Fibroblast of lung (primary cell): ENCODE measurements at regions not wholly inside any gene's neighbourhood (a gene's known extent, or its start where the extent isn't known, plus 50 kb on each side); places are given as distances from the start of the nearest gene placed in this dataset.

ENCODE experiments used
- DNase-seq, 2 donors: peaks; one replicate each; pipeline versions ENCODE4 v3.0.0 to v3.0.0-alpha.2; 2010; ENCODE audit warnings: low read depth in 2 of 2
- H2AFZ ChIP-seq: 2 replicates; pipeline ENCODE4 v1.5.1; 2012; ENCODE audit warnings: low read length, control low read depth, inconsistent platforms
- H3K27ac ChIP-seq: 2 replicates; pipeline ENCODE4 v1.5.1; 2011; ENCODE audit warnings: low read length, control low read depth; ENCODE audit not compliant: insufficient read depth
- H3K27me3 ChIP-seq: 2 replicates; pipeline ENCODE4 v1.5.1; 2011; ENCODE audit warnings: mild to moderate bottlenecking, low read length; ENCODE audit not compliant: control insufficient read depth, insufficient read depth
- H3K36me3 ChIP-seq: 2 replicates; pipeline ENCODE4 v1.5.1; 2011; ENCODE audit warnings: low read length; ENCODE audit not compliant: control insufficient read depth, insufficient read depth
- H3K4me1 ChIP-seq: 2 replicates; pipeline ENCODE4 v1.5.1; 2011; ENCODE audit warnings: low read length; ENCODE audit not compliant: control insufficient read depth, insufficient read depth; ENCODE audit errors: extremely low read depth
- H3K4me2 ChIP-seq: 2 replicates; pipeline ENCODE4 v1.5.1; 2011; ENCODE audit warnings: low read length, control low read depth; ENCODE audit not compliant: insufficient read depth; ENCODE audit errors: extremely low read depth
- H3K4me3 ChIP-seq, 4 experiments: fragments of 200-600 bp in 1 of 4; sonication (generic) in 1 of 4; replicated peaks in 1 of 4; 2 replicates each; pipeline ENCODE4 v1.5.1; 2011 to 2016; ENCODE audit warnings: low read length in 4 of 4, low read depth in 3 of 4, mild to moderate bottlenecking in 3 of 4, control low read depth in 2 of 4, inconsistent platforms in 1 of 4, mixed read lengths in 1 of 4; ENCODE audit not compliant: insufficient read depth in 1 of 4; ENCODE audit errors: control extremely low read depth in 1 of 4
- H3K79me2 ChIP-seq: 2 replicates; pipeline ENCODE4 v1.5.1; 2012; ENCODE audit warnings: mild to moderate bottlenecking, low read length, inconsistent platforms; ENCODE audit not compliant: control insufficient read depth, insufficient read depth
- H3K9ac ChIP-seq: 2 replicates; pipeline ENCODE4 v1.5.1; 2011; ENCODE audit warnings: mild to moderate bottlenecking, low read length, control low read depth; ENCODE audit not compliant: insufficient read depth
- H3K9me3 ChIP-seq: 2 replicates; pipeline ENCODE4 v1.5.1; 2012; ENCODE audit warnings: low read depth, low read length; ENCODE audit not compliant: control insufficient read depth, insufficient read depth
- H4K20me1 ChIP-seq: 2 replicates; pipeline ENCODE4 v1.5.1; 2011; ENCODE audit warnings: low read length; ENCODE audit not compliant: control insufficient read depth, insufficient read depth; ENCODE audit errors: extremely low read depth
- CTCF ChIP-seq, 2 donors: IDR thresholded peaks in 1 of 2; conservative IDR thresholded peaks in 1 of 2; 1 replicate in 1 of 2; 2 replicates in 1 of 2; pipeline ENCODE4 v1.5.1; 2011 to 2012; ENCODE audit warnings: low read length in 2 of 2, control low read depth in 1 of 2, inconsistent platforms in 1 of 2, low read depth in 1 of 2, mild to moderate bottlenecking in 1 of 2
- EZH2 ChIP-seq: IDR thresholded peaks from 2 replicates; pipeline ENCODE4 v1.5.1; 2012; ENCODE audit warnings: low read length, control low read depth, mild to moderate bottlenecking; ENCODE audit errors: missing control alignments

GRCh38 chr20:40893610-40894236 lies 134.9 kb upstream of the TOP1 start:
- TF ChIP-seq EZH2 (no peak), CTCF (conservative IDR thresholded peaks at IDR 0.05 in 1 of 2, IDR thresholded peaks at IDR 0.05 in 1 of 2; ENCODE audit: low read depth in 1 of 2, low read length in 2 of 2) (no peak)

GRCh38 chr20:40894237-40894630 lies 134.4 kb upstream of the TOP1 start:
- peaks cover 4% of the 10 kb centered on the region for H3K4me1 ChIP-seq

More at GRCh38 chr20:40893610-40894236, 134.9 kb upstream of the TOP1 start:
- no peaks in the 10 kb centered on the region for H4K20me1 ChIP-seq
- H2AFZ ChIP-seq: no peak overlapping the region
- H3K4me1 ChIP-seq: peaks cover 4% of the 10 kb centered on the region
- no peak overlapping the region for H3K9ac ChIP-seq
- DNase-seq: peak in 1 of 2 donors; percentile 18
- no peaks in the 10 kb centered on the region for H3K9me3 ChIP-seq
- H3K79me2 ChIP-seq: no peaks in the 10 kb centered on the region
- no peak overlapping the region for H3K4me2 ChIP-seq
- H3K27ac ChIP-seq: no peak overlapping the region
- no peaks in the 10 kb centered on the region for H3K36me3 ChIP-seq
- H3K4me3 ChIP-seq: no peak overlapping the region
- no peaks in the 10 kb centered on the region for H3K27me3 ChIP-seq

GRCh38 chr20:40895182-40895581 lies 133.4 kb upstream of the TOP1 start:
- H3K4me1 ChIP-seq: peaks cover 4% of the 10 kb centered on the region
- no peak overlapping the region for H3K4me2 ChIP-seq
- H3K27me3 ChIP-seq: no peaks in the 10 kb centered on the region
- no peak overlapping the region for H3K9ac ChIP-seq
- TF ChIP-seq EZH2: no peak
- no peak for TF ChIP-seq CTCF (conservative IDR thresholded peaks at IDR 0.05 in 1 of 2, IDR thresholded peaks at IDR 0.05 in 1 of 2; ENCODE audit: low read depth in 1 of 2, low read length in 2 of 2)
- no peak for DNase-seq
- no peak overlapping the region for H3K27ac ChIP-seq
- H3K4me3 ChIP-seq: no peak overlapping the region
- H2AFZ ChIP-seq: no peak overlapping the region
- no peaks in the 10 kb centered on the region for H3K36me3 ChIP-seq
- no peaks in the 10 kb centered on the region for H4K20me1 ChIP-seq
- no peaks in the 10 kb centered on the region for H3K9me3 ChIP-seq
- no peaks in the 10 kb centered on the region for H3K79me2 ChIP-seq

More at GRCh38 chr20:40894237-40894630, 134.4 kb upstream of the TOP1 start:
- TF ChIP-seq CTCF (conservative IDR thresholded peaks at IDR 0.05 in 1 of 2, IDR thresholded peaks at IDR 0.05 in 1 of 2; ENCODE audit: low read depth in 1 of 2, low read length in 2 of 2): no peak
- no peak for TF ChIP-seq EZH2
- Histone ChIP-seq H3K9ac (no peak overlapping the region), H3K4me2 (no peak overlapping the region), H3K27me3 (no peaks in the 10 kb centered on the region), H4K20me1 (no peaks in the 10 kb centered on the region), H3K4me3 (no peak overlapping the region), H3K79me2 (no peaks in the 10 kb centered on the region), H2AFZ (no peak overlapping the region), H3K27ac (no peak overlapping the region), H3K36me3 (no peaks in the 10 kb centered on the region), H3K9me3 (no peaks in the 10 kb centered on the region)
- peak in 1 of 2 donors; percentile 11 for DNase-seq
